Smooth muscle cell (in vitro differentiated cells): ENCODE measurements at regions not wholly inside any gene's neighbourhood (a gene's known extent, or its start where the extent isn't known, plus 50 kb on each side); places are given as distances from the start of the nearest gene placed in this dataset.
A peak's percentile ranks its signal among the peaks of the same experiment; 100 is the strongest.

Experiments used
- DNase-seq: peaks from one replicate; lab custom pipeline; 2025; ENCODE audit not compliant: unreplicated experiment; lab: John Stamatoyannopoulos, UW
- H2AFZ ChIP-seq: fragments of 200-600 bp; sonication (generic); 2 replicates; pipeline ENCODE4 v1.6.0; 2016; ENCODE audit warnings: antibody characterized with exemption, low read depth, mild to moderate bottlenecking
- H3F3A ChIP-seq: fragments of 200-600 bp; sonication (generic); 2 replicates; pipeline ENCODE4 v1.6.0; 2017; ENCODE audit warnings: antibody characterized with exemption, low read depth
- H3K27ac ChIP-seq: fragments of 200-600 bp; sonication (generic); 2 replicates; pipeline ENCODE4 v1.5.1; 2016; ENCODE audit warnings: low read depth, mild to moderate bottlenecking
- H3K27me3 ChIP-seq: fragments of 200-600 bp; sonication (generic); 2 replicates; pipeline ENCODE4 v1.6.1; 2016; ENCODE audit warnings: low read depth, mild to moderate bottlenecking
- H3K36me3 ChIP-seq: fragments of 200-600 bp; sonication (generic); 2 replicates; pipeline ENCODE4 v1.5.1; 2016; ENCODE audit warnings: low read depth
- H3K4me1 ChIP-seq: fragments of 200-600 bp; sonication (generic); 2 replicates; pipeline ENCODE4 v1.5.1; 2016; ENCODE audit warnings: low read depth
- H3K4me2 ChIP-seq: fragments of 200-600 bp; sonication (generic); 2 replicates; pipeline ENCODE4 v1.6.0; 2016; ENCODE audit warnings: mild to moderate bottlenecking
- H3K4me3 ChIP-seq: fragments of 200-600 bp; sonication (generic); 2 replicates; pipeline ENCODE4 v1.5.1; 2016; ENCODE audit warnings: mild to moderate bottlenecking
- H3K79me2 ChIP-seq: fragments of 200-600 bp; sonication (generic); 2 replicates; pipeline ENCODE4 v1.6.0; 2016; ENCODE audit warnings: low read depth, mild to moderate bottlenecking
- H3K9ac ChIP-seq: fragments of 200-600 bp; sonication (generic); 2 replicates; pipeline ENCODE4 v1.6.0; 2016; ENCODE audit warnings: low read depth
- H3K9me3 ChIP-seq: fragments of 200-600 bp; sonication (generic); replicated peaks from 2 replicates; pipeline ENCODE4 v1.5.1; 2016; ENCODE audit warnings: low read depth
- H4K20me1 ChIP-seq: fragments of 200-600 bp; sonication (generic); 2 replicates; pipeline ENCODE4 v1.6.0; 2016; ENCODE audit warnings: low read depth
- CTCF ChIP-seq: fragments of 200-600 bp; sonication (generic); IDR thresholded peaks from 2 replicates; pipeline ENCODE4 v1.5.1; 2017; ENCODE audit warnings: borderline replicate concordance, mild to moderate bottlenecking, antibody characterized with exemption; ENCODE audit not compliant: insufficient read depth, poor library complexity, severe bottlenecking
- WGBS: methylation state at CpG from one replicate; pipeline ENCODE4 v1.1.7; 2016; ENCODE audit warnings: low lambda C conversion rate; 5-methylcytosine and 5-hydroxymethylcytosine counted together

DNA sequence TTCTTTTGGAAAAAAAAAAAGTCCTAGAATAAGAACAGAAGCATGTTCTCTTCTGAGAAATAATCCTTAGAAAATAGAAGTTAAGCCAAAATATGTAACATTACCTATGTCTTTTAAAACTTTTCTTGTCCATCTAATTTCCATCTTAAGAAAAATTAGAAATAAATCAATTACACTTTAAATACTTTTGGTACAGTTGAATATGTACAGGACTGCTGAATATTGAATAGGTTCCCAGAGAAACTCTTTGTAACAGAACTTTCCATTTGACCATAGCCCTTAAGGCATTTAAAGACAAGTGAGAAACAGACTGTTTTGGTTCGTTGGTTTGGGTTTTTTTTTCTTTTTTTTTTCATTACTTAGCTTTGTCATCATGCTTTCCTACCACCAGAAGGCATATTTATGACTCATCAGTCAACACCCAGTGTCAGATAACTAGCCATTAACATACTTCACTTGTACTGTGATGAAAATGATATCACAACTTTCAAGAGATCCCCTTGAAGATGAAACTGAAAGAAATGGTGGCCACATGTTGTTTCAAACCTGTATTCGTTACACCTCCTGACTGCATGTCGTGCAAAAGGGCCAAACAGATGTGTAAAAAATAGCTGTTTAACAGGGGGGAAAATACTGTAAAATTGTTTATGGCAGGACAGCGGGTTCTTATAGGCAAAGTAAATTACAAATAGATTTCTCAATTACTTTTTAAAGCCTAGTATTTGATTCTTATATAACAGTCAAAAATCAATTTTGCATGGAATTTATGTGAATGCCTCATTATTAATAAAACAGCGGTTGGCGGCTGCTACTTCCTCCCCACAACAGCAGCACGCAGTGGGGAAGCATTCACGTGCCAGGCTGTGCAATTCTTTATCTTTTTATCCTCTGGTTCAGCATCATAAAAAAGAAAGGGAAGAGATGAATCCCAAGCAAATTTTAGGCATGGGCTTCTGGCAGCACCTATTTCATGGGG, 280.7 kb upstream of the HNRNPA3 start:
- no peak overlapping the region for H3K4me3 ChIP-seq
- no peaks in the 10 kb centered on the region for H4K20me1 ChIP-seq
- no peaks in the 10 kb centered on the region for H3K36me3 ChIP-seq
- no peak overlapping the region for H3K27ac ChIP-seq
- H3K9me3 ChIP-seq: no peaks in the 10 kb centered on the region
- no peaks in the 10 kb centered on the region for H3F3A ChIP-seq
- no peak overlapping the region for H3K9ac ChIP-seq
- 70% methylated on average over 8 of the region's 8 CpGs for WGBS
- TF ChIP-seq CTCF: peak; percentile 7
- no peaks in the 10 kb centered on the region for H3K27me3 ChIP-seq
- DNase-seq: no peak
- H2AFZ ChIP-seq: no peak overlapping the region
- H3K79me2 ChIP-seq: no peaks in the 10 kb centered on the region
- H3K4me1 ChIP-seq: no peaks in the 10 kb centered on the region
- H3K4me2 ChIP-seq: peak overlapping the region; percentile 38

GRCh38 chr2:176934131-176934530, 278.5 kb upstream of the HNRNPA3 start:
- WGBS: 91% methylated on average over 5 of the region's 5 CpGs

GRCh38 chr2:176934869-176935415, 277.7 kb upstream of the HNRNPA3 start:
- no peak overlapping the region for H3K27ac ChIP-seq
- no peak for TF ChIP-seq CTCF
- H3K4me1 ChIP-seq: no peaks in the 10 kb centered on the region
- 64% methylated on average over 7 of the region's 7 CpGs for WGBS
- no peak overlapping the region for H2AFZ ChIP-seq
- DNase-seq: no peak
- H3K9ac ChIP-seq: no peak overlapping the region
- H3K4me3 ChIP-seq: no peak overlapping the region
- no peaks in the 10 kb centered on the region for H3F3A ChIP-seq
- H3K36me3 ChIP-seq: no peaks in the 10 kb centered on the region
- H3K27me3 ChIP-seq: no peaks in the 10 kb centered on the region
- no peaks in the 10 kb centered on the region for H3K9me3 ChIP-seq
- H3K79me2 ChIP-seq: no peaks in the 10 kb centered on the region
- H4K20me1 ChIP-seq: no peaks in the 10 kb centered on the region
- H3K4me2 ChIP-seq: no peak overlapping the region

More at GRCh38 chr2:176934131-176934530, 278.5 kb upstream of the HNRNPA3 start:
- Histone ChIP-seq H3K9me3 (no peaks in the 10 kb centered on the region), H3K4me1 (no peaks in the 10 kb centered on the region), H4K20me1 (no peaks in the 10 kb centered on the region), H2AFZ (no peak overlapping the region), H3K27ac (no peak overlapping the region), H3K4me2 (no peak overlapping the region), H3K79me2 (no peaks in the 10 kb centered on the region), H3K27me3 (no peaks in the 10 kb centered on the region), H3F3A (no peaks in the 10 kb centered on the region), H3K9ac (no peak overlapping the region), H3K36me3 (no peaks in the 10 kb centered on the region), H3K4me3 (no peak overlapping the region)
- no peak for DNase-seq
- TF ChIP-seq CTCF: no peak
